ENCODE measurements at regions not wholly inside any gene's neighbourhood (a gene's known extent, or its start where the extent isn't known, plus 50 kb on each side); places are given as distances from the start of the nearest gene placed in this dataset.

- TF ChIP-seq POLR2A (IDR thresholded peaks at IDR 0.05; ENCODE audit: low read depth, low read length) (no peak), FOS (IDR thresholded peaks at IDR 0.05; ENCODE audit: borderline replicate concordance, insufficient read depth, low read length) (no peak), JUN (IDR thresholded peaks at IDR 0.05; ENCODE audit: borderline replicate concordance, insufficient read depth, insufficient read length, low read depth) (no peak), CTCF (IDR thresholded peaks at IDR 0.05; ENCODE audit: extremely low read depth in 1 of 2, insufficient read depth in 1 of 2, low read depth in 1 of 2, low read length in 2 of 2) (no peak), EZH2 (IDR thresholded peaks at IDR 0.05; ENCODE audit: borderline replicate concordance, low read depth, low read length, severe bottlenecking) (no peak), POLR2AphosphoS5 (IDR thresholded peaks at IDR 0.05; ENCODE audit: insufficient read depth, low read depth, low read length) (no peak)
Observed at GRCh38 chr22:25382762-25383161, 163.3 kb downstream of the CRYBB2 start.
